Upper lobe of left lung (tissue), 4 donors: ENCODE measurements at regions not wholly inside any gene's neighbourhood (a gene's known extent, or its start where the extent isn't known, plus 50 kb on each side); places are given as distances from the start of the nearest gene placed in this dataset.

Experiments used
- POLR2A ChIP-seq, 4 donors: fragments of 450-650 bp; IDR thresholded peaks; one replicate each; pipeline ENCODE4 v1.5.1; 2016 to 2017; ENCODE audit warnings: antibody characterized with exemption in 4 of 4, mild to moderate bottlenecking in 2 of 4
- TF ChIP-seq, protein P1 (sequence below), 6 experiments: fragments of 450-650 bp in 4 of 6; fragments of 200-600 bp in 2 of 6; sonication (generic) in 2 of 6; IDR thresholded peaks; one replicate each; pipeline ENCODE4 v1.5.1; 2016 to 2019; ENCODE audit warnings: antibody characterized with exemption in 6 of 6

DNA sequence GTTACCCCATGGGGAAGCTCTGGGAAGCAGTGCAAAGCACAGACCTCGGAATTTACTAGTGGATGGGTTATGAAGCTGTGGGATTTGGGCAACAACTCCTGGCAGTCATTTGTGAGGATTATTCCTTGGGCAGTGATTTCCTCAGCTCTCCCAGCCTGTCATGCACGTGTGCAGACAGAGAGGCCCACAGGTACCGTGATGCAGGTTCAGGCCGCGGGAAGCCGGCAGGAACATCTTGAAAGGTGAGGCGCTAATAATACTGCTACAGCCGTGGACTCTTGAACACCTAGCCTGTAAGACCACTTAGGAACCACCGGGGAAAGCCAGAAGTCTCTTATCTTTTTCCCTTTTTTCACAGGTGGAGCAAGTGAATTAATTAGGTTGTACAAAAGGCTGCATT is 80.2 kb upstream of the CPHXL start:
- TF ChIP-seq, protein P1, sequence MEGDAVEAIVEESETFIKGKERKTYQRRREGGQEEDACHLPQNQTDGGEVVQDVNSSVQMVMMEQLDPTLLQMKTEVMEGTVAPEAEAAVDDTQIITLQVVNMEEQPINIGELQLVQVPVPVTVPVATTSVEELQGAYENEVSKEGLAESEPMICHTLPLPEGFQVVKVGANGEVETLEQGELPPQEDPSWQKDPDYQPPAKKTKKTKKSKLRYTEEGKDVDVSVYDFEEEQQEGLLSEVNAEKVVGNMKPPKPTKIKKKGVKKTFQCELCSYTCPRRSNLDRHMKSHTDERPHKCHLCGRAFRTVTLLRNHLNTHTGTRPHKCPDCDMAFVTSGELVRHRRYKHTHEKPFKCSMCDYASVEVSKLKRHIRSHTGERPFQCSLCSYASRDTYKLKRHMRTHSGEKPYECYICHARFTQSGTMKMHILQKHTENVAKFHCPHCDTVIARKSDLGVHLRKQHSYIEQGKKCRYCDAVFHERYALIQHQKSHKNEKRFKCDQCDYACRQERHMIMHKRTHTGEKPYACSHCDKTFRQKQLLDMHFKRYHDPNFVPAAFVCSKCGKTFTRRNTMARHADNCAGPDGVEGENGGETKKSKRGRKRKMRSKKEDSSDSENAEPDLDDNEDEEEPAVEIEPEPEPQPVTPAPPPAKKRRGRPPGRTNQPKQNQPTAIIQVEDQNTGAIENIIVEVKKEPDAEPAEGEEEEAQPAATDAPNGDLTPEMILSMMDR (IDR thresholded peaks at IDR 0.05): no peak
- no peak for TF ChIP-seq POLR2A (IDR thresholded peaks at IDR 0.05)
